B cell (primary cell): ENCODE measurements at regions not wholly inside any gene's neighbourhood (a gene's known extent, or its start where the extent isn't known, plus 50 kb on each side); places are given as distances from the start of the nearest gene placed in this dataset.

Experiments used
- ATAC-seq: fragments of 200-7000 bp; cut with Tn5 transposase; one replicate; pipeline ENCODE4 v1.10.0; 2021; ENCODE audit warnings: low read depth, mild to moderate bottlenecking, moderate number of reproducible peaks, moderate library complexity
- CTCF ChIA-PET: fragments of 350-600 bp; sonication (Branson Sonifier 250); formaldehyde crosslinking; loops from one replicate; lab custom pipeline; 2021; ENCODE audit warnings: antibody characterized with exemption, inconsistent platforms; lab: Charles Lee
- POLR2A ChIA-PET: fragments of 350-600 bp; sonication (Branson Sonifier 250); formaldehyde crosslinking; loops from one replicate; lab custom pipeline; 2021; ENCODE audit warnings: antibody characterized with exemption; lab: Charles Lee
- DNase-seq: peaks from one replicate; pipeline ENCODE4 v3.0.0; 2013
- H2AFZ ChIP-seq: 2 replicates; pipeline ENCODE4 v1.6.1; 2012; ENCODE audit warnings: mild to moderate bottlenecking, low read depth, low read length; ENCODE audit not compliant: insufficient read depth, poor library complexity, severe bottlenecking
- H3K27ac ChIP-seq, 2 donors: 1 replicate in 1 of 2; 2 replicates in 1 of 2; pipeline ENCODE4 v1.5.1; 2012 to 2013; ENCODE audit warnings: low read length in 2 of 2, mild to moderate bottlenecking in 2 of 2, moderate library complexity in 1 of 2
- H3K27me3 ChIP-seq, 4 experiments: fragments of 200-600 bp in 1 of 4; sonication (generic) in 1 of 4; replicated peaks in 1 of 4; 1 replicate in 2 of 4; 2 replicates in 2 of 4; pipeline versions ENCODE4 v1.6.1 to v1.7.0; 2013 to 2016; ENCODE audit warnings: low read length in 3 of 4, mild to moderate bottlenecking in 2 of 4, mixed read lengths in 1 of 4, moderate library complexity in 1 of 4; ENCODE audit not compliant: insufficient read depth in 4 of 4, control insufficient read depth in 3 of 4; ENCODE audit errors: control extremely low read depth in 1 of 4
- H3K36me3 ChIP-seq, 2 experiments: replicated peaks in 1 of 2; 1 replicate in 1 of 2; 2 replicates in 1 of 2; pipeline versions ENCODE4 v1.6.1 to v1.7.1; 2013; ENCODE audit warnings: low read length in 1 of 2; ENCODE audit not compliant: insufficient read depth in 2 of 2, control insufficient read depth in 1 of 2; ENCODE audit errors: control extremely low read depth in 1 of 2, extremely low read depth in 1 of 2
- H3K4me1 ChIP-seq, 2 donors: fragments of 200-600 bp in 1 of 2; sonication (generic) in 1 of 2; 1 replicate in 1 of 2; 2 replicates in 1 of 2; pipeline versions ENCODE4 v1.5.1 to v1.6.1; 2013 to 2017; ENCODE audit warnings: low read length in 2 of 2; ENCODE audit not compliant: control insufficient read depth in 2 of 2, insufficient read depth in 2 of 2
- H3K4me2 ChIP-seq: replicated peaks from 2 replicates; pipeline ENCODE3; 2012; ENCODE audit warnings: mild to moderate bottlenecking, low read depth, low read length; ENCODE audit not compliant: poor library complexity, severe bottlenecking
- H3K4me3 ChIP-seq, 5 experiments: fragments of 200-600 bp in 1 of 5; sonication (generic) in 1 of 5; 1 replicate in 3 of 5; 2 replicates in 2 of 5; pipeline versions ENCODE4 v1.5.1 to v1.7.0; 2011 to 2016; ENCODE audit warnings: low read length in 4 of 5, mild to moderate bottlenecking in 4 of 5, low read depth in 2 of 5, control low read depth in 1 of 5, moderate library complexity in 1 of 5; ENCODE audit not compliant: insufficient read depth in 1 of 5; ENCODE audit errors: control extremely low read depth in 1 of 5, extremely low read depth in 1 of 5
- H3K79me2 ChIP-seq: fragments of 200-600 bp; sonication (generic); one replicate; pipeline ENCODE4 v1.6.0; 2016; ENCODE audit warnings: low read length; ENCODE audit not compliant: control insufficient read depth, insufficient read depth
- H3K9ac ChIP-seq: fragments of 200-600 bp; sonication (generic); 2 replicates; pipeline ENCODE4 v1.6.1; 2017; ENCODE audit warnings: mild to moderate bottlenecking, low read length, moderate library complexity
- H3K9me3 ChIP-seq, 3 donors: one replicate each; pipeline versions ENCODE4 v1.6.1 to v1.7.1; 2013; ENCODE audit warnings: low read length in 2 of 3; ENCODE audit not compliant: control insufficient read depth in 2 of 3, insufficient read depth in 1 of 3; ENCODE audit errors: control extremely low read depth in 1 of 3
- H4K20me1 ChIP-seq: 2 replicates; pipeline ENCODE4 v1.6.0; 2012; ENCODE audit warnings: mild to moderate bottlenecking, low read length; ENCODE audit not compliant: insufficient read depth, control insufficient read depth, poor library complexity, severe bottlenecking
- H3K27ac Mint-ChIP-seq: one replicate; pipeline ENCODE4 v1.8.0; 2021; ENCODE audit warnings: mixed read lengths
- H3K27me3 Mint-ChIP-seq: one replicate; pipeline ENCODE4 v1.8.0; 2021; ENCODE audit warnings: mixed read lengths
- H3K4me1 Mint-ChIP-seq: one replicate; pipeline ENCODE4 v1.8.0; 2021; ENCODE audit warnings: mixed read lengths
- H3K4me3 Mint-ChIP-seq: one replicate; pipeline ENCODE4 v1.8.0; 2021; ENCODE audit warnings: mixed read lengths
- H3K9me3 Mint-ChIP-seq: one replicate; pipeline ENCODE4 v1.8.0; 2022; ENCODE audit warnings: mixed read lengths; ENCODE audit not compliant: insufficient read depth
- EZH2 ChIP-seq: IDR thresholded peaks from 2 replicates; pipeline ENCODE4 v1.6.1; 2012; ENCODE audit warnings: borderline replicate concordance, low read depth, mild to moderate bottlenecking, moderate library complexity, low read length; ENCODE audit not compliant: insufficient read depth, poor library complexity, severe bottlenecking
- WGBS: methylation state at CpG from one replicate; pipeline ENCODE4 v1.1.5; 2013; ENCODE audit warnings: missing lambda C conversion rate; ENCODE audit not compliant: insufficient coverage; 5-methylcytosine and 5-hydroxymethylcytosine counted together
- intact Hi-C: fragments of 100-400 bp; cut with micrococcal nuclease; formaldehyde crosslinking; loops from one replicate; pipeline ENCODE4 v1.10.0; 2022
- TF ChIP-seq, protein P1 (sequence below): fragments of 200-600 bp; IDR thresholded peaks from one replicate; pipeline ENCODE4 v1.8.0; 2022; ENCODE audit warnings: antibody characterized with exemption, mild to moderate bottlenecking

DNA sequence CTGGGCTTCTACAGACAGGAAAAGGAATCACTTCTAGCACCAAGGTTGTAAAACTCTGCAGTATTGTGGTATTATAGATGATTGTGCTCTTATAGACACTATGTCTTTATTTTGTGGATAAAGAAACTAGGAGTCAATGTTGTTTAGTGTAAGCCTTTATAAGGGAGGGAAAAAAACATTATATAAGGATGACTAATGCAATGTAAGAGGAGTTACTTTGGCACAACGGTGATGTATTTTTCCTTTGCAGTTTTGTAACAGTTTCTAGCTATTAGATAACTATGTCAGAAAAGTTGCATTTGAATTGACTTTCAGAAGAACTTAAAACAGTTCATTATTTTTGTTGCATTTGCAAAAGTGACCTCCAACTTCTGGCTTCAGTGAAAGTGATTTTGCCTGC is 545.4 kb downstream of the CCDC85A start:
- ChIA-PET POLR2A (no interaction called here), CTCF (no interaction called here)
- Mint-ChIP-seq H3K4me1 (no peaks in the 10 kb centered on the region), H3K27me3 (no peaks in the 10 kb centered on the region), H3K27ac (no peak overlapping the region), H3K9me3 (peaks cover 4% of the 10 kb centered on the region), H3K4me3 (no peak overlapping the region)
- ATAC-seq (no peak), DNase-seq (no peak)
- WGBS: no CpG with 5 or more reads among the region's 1 CpG
- Histone ChIP-seq H3K4me2 (no peak overlapping the region), H2AFZ (no peak overlapping the region), H3K27ac (no peak overlapping the region), H3K4me3 (no peak overlapping the region), H3K9ac (no peak overlapping the region), H3K79me2 (no peaks in the 10 kb centered on the region), H3K4me1 (no peaks in the 10 kb centered on the region), H3K36me3 (no peaks in the 10 kb centered on the region), H3K9me3 (peaks cover 0 to 7% (median 0%) of the 10 kb centered on the region in 3 donors), H3K27me3 (no peaks in the 10 kb centered on the region), H4K20me1 (no peaks in the 10 kb centered on the region)
- intact Hi-C loops: no loop called here
- TF ChIP-seq, protein P1, sequence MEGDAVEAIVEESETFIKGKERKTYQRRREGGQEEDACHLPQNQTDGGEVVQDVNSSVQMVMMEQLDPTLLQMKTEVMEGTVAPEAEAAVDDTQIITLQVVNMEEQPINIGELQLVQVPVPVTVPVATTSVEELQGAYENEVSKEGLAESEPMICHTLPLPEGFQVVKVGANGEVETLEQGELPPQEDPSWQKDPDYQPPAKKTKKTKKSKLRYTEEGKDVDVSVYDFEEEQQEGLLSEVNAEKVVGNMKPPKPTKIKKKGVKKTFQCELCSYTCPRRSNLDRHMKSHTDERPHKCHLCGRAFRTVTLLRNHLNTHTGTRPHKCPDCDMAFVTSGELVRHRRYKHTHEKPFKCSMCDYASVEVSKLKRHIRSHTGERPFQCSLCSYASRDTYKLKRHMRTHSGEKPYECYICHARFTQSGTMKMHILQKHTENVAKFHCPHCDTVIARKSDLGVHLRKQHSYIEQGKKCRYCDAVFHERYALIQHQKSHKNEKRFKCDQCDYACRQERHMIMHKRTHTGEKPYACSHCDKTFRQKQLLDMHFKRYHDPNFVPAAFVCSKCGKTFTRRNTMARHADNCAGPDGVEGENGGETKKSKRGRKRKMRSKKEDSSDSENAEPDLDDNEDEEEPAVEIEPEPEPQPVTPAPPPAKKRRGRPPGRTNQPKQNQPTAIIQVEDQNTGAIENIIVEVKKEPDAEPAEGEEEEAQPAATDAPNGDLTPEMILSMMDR: no peak
- no peak for TF ChIP-seq EZH2

DNA sequence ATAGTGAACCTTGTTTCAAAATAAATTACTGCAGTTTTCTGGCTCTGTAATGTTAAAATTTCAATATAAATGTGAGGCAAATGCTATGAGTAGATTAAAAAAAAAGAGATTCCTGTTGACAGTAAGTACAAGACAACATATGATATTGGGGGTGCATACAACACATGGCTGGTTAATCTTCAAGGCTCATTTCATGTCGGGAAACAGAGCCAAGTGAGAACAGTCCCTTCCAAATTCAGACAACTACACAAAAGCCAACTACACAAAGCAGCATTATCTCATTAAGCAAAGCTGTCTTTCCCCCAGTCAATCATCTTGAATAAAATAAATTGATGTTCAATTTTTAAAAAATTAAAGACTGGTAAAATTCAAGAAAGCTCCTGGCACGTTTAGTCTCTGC is 549.2 kb downstream of the CCDC85A start:
- Histone ChIP-seq H3K79me2 (no peaks in the 10 kb centered on the region), H3K9ac (no peak overlapping the region), H3K4me3 (no peak overlapping the region), H3K4me2 (no peak overlapping the region), H3K27ac (no peak overlapping the region), H2AFZ (no peak overlapping the region), H3K36me3 (no peaks in the 10 kb centered on the region), H4K20me1 (no peaks in the 10 kb centered on the region), H3K27me3 (no peaks in the 10 kb centered on the region), H3K4me1 (no peaks in the 10 kb centered on the region), H3K9me3 (no peaks in the 10 kb centered on the region)
- ChIA-PET CTCF (no interaction called here), POLR2A (no interaction called here)
- Mint-ChIP-seq H3K4me3 (no peak overlapping the region), H3K9me3 (no peaks in the 10 kb centered on the region), H3K27ac (no peak overlapping the region), H3K4me1 (no peaks in the 10 kb centered on the region), H3K27me3 (no peaks in the 10 kb centered on the region)
- ATAC-seq (no peak), DNase-seq (no peak)
- intact Hi-C loops: no loop called here
- WGBS: 100% methylated on average over 1 of the region's 2 CpGs
- TF ChIP-seq, protein P1: no peak
- no peak for TF ChIP-seq EZH2
